GM23338 (cell line): ENCODE measurements at regions not wholly inside any gene's neighbourhood (a gene's known extent, or its start where the extent isn't known, plus 50 kb on each side); places are given as distances from the start of the nearest gene placed in this dataset.

Experiments
- ATAC-seq: fragments of 200-7000 bp; cut with Tn5 transposase; 3 replicates; pipeline ENCODE4 v1.9.1; 2020
- DNase-seq: peaks from one replicate; pipeline ENCODE4 v3.0.0-alpha.2; 2015; ENCODE audit warnings: low spot score
- H2AFZ ChIP-seq: fragments of 200-600 bp; sonication (generic); 2 replicates; pipeline ENCODE4 v1.8.0; 2016; ENCODE audit warnings: antibody characterized with exemption, mild to moderate bottlenecking, moderate library complexity
- H3F3A ChIP-seq: fragments of 200-600 bp; sonication (generic); replicated peaks from 2 replicates; pipeline ENCODE4 v1.8.0; 2017; ENCODE audit warnings: antibody characterized with exemption, mixed run types, low read depth
- H3K27ac ChIP-seq: fragments of 200-600 bp; sonication (generic); 2 replicates; pipeline ENCODE4 v1.6.1; 2016; ENCODE audit warnings: low read depth
- H3K27me3 ChIP-seq: fragments of 200-600 bp; sonication (generic); 2 replicates; pipeline ENCODE4 v1.8.0; 2016; ENCODE audit warnings: mild to moderate bottlenecking, mixed run types, moderate library complexity; ENCODE audit not compliant: insufficient read depth
- H3K36me3 ChIP-seq: fragments of 200-600 bp; sonication (generic); 2 replicates; pipeline ENCODE4 v1.8.0; 2016; ENCODE audit warnings: mild to moderate bottlenecking; ENCODE audit not compliant: insufficient read depth
- H3K4me1 ChIP-seq: fragments of 200-600 bp; sonication (generic); 2 replicates; pipeline ENCODE4 v1.8.0; 2016; ENCODE audit warnings: mild to moderate bottlenecking, moderate library complexity; ENCODE audit not compliant: insufficient read depth
- H3K4me2 ChIP-seq: fragments of 200-600 bp; sonication (generic); 2 replicates; pipeline ENCODE4 v1.7.1; 2017; ENCODE audit warnings: mixed run types
- H3K4me3 ChIP-seq: fragments of 200-600 bp; sonication (generic); 2 replicates; pipeline ENCODE4 v1.6.1; 2016; ENCODE audit warnings: mixed run types
- H3K79me2 ChIP-seq: fragments of 200-600 bp; sonication (generic); replicated peaks from 2 replicates; pipeline ENCODE4 v1.8.0; 2017; ENCODE audit warnings: mild to moderate bottlenecking; ENCODE audit not compliant: insufficient read depth
- H3K9me2 ChIP-seq: fragments of 200-600 bp; sonication (generic); 2 replicates; pipeline ENCODE4 v1.8.0; 2017; ENCODE audit not compliant: insufficient read depth
- H4K20me1 ChIP-seq: fragments of 200-600 bp; sonication (generic); replicated peaks from 2 replicates; pipeline ENCODE4 v1.8.0; 2017; ENCODE audit warnings: mild to moderate bottlenecking; ENCODE audit not compliant: insufficient read depth
- H3K27ac Mint-ChIP-seq: 2 replicates; pipeline ENCODE4 v1.8.0; 2020; ENCODE audit warnings: inconsistent platforms, mild to moderate bottlenecking, moderate library complexity, mixed read lengths
- H3K27me3 Mint-ChIP-seq: 3 replicates; pipeline ENCODE4 v1.8.0; 2022; ENCODE audit warnings: low read depth, mild to moderate bottlenecking, moderate library complexity, mixed read lengths, inconsistent platforms; ENCODE audit not compliant: insufficient read depth, poor library complexity
- H3K36me3 Mint-ChIP-seq: 3 replicates; pipeline ENCODE4 v1.8.0; 2021; ENCODE audit warnings: low read depth, mild to moderate bottlenecking, inconsistent platforms, moderate library complexity, mixed read lengths
- H3K4me1 Mint-ChIP-seq: 3 replicates; pipeline ENCODE4 v1.8.0; 2020; ENCODE audit warnings: mild to moderate bottlenecking, inconsistent platforms, mixed read lengths
- H3K4me3 Mint-ChIP-seq: 3 replicates; pipeline ENCODE4 v1.8.0; 2021; ENCODE audit warnings: moderate library complexity, mild to moderate bottlenecking, inconsistent platforms, mixed read lengths
- H3K9me3 Mint-ChIP-seq: 3 replicates; pipeline ENCODE4 v1.8.0; 2020; ENCODE audit warnings: moderate library complexity, mild to moderate bottlenecking, inconsistent platforms, mixed read lengths
- CREB1 ChIP-seq: fragments of 250-450 bp; sonication (Bioruptor Pico); IDR thresholded peaks from 2 replicates; pipeline ENCODE4 v1.5.0; 2020; ENCODE audit warnings: low read depth, mild to moderate bottlenecking, moderate library complexity
- EZH2 ChIP-seq: fragments of 200-600 bp; sonication (generic); IDR thresholded peaks from one replicate; pipeline ENCODE4 v1.8.0; 2017; ENCODE audit warnings: antibody characterized with exemption, mild to moderate bottlenecking, low read depth; ENCODE audit not compliant: unreplicated experiment
- EZH2phosphoT487 ChIP-seq: fragments of 200-600 bp; sonication (generic); IDR thresholded peaks from one replicate; pipeline ENCODE4 v1.8.1; 2018; ENCODE audit warnings: antibody characterized with exemption; ENCODE audit not compliant: unreplicated experiment
- JUNB ChIP-seq: IDR thresholded peaks from one replicate; pipeline ENCODE4 v1.6.1; 2016; ENCODE audit warnings: antibody characterized with exemption; ENCODE audit not compliant: unreplicated experiment
- NANOG ChIP-seq: IDR thresholded peaks from 2 replicates; pipeline ENCODE4 v1.6.1; 2016; ENCODE audit warnings: antibody characterized with exemption, borderline replicate concordance
- POLR2AphosphoS5 ChIP-seq: IDR thresholded peaks from 2 replicates; pipeline ENCODE4 v1.6.1; 2016; ENCODE audit warnings: antibody characterized with exemption, low read depth
- STAT1 ChIP-seq: IDR thresholded peaks from one replicate; pipeline ENCODE4 v1.6.1; 2016; ENCODE audit warnings: antibody characterized with exemption; ENCODE audit not compliant: unreplicated experiment
- ZNF114 ChIP-seq: fragments of 250-450 bp; sonication (Bioruptor Pico); IDR thresholded peaks from 2 replicates; pipeline ENCODE4 v1.5.0; 2020; ENCODE audit warnings: mild to moderate bottlenecking, moderate library complexity
- ZNF331 ChIP-seq: fragments of 250-450 bp; sonication (Bioruptor Pico); IDR thresholded peaks from 2 replicates; pipeline ENCODE4 v1.5.0; 2020; ENCODE audit warnings: low read depth, mild to moderate bottlenecking, moderate library complexity
- TF ChIP-seq, protein P1 (sequence below), 2 experiments: fragments of 200-600 bp in 1 of 2; sonication (generic) in 1 of 2; conservative IDR thresholded peaks; 2 replicates each; pipeline versions ENCODE4 v1.5.1 to v1.6.1; 2016 to 2017; ENCODE audit warnings: antibody characterized with exemption in 2 of 2, low read depth in 2 of 2, mild to moderate bottlenecking in 2 of 2, moderate library complexity in 1 of 2
- TF ChIP-seq, protein P2 (sequence below): IDR thresholded peaks from 2 replicates; pipeline ENCODE4 v1.6.1; 2016; ENCODE audit warnings: antibody characterized with exemption
- TF ChIP-seq, protein P3 (sequence below): IDR thresholded peaks from one replicate; pipeline ENCODE4 v1.6.1; 2018; ENCODE audit warnings: antibody characterized with exemption; ENCODE audit not compliant: unreplicated experiment
- TF ChIP-seq, protein P4 (sequence below): fragments of 250-450 bp; sonication (Bioruptor Pico); IDR thresholded peaks from 2 replicates; pipeline ENCODE4 v1.5.0; 2020; ENCODE audit warnings: mild to moderate bottlenecking, moderate library complexity

DNA sequence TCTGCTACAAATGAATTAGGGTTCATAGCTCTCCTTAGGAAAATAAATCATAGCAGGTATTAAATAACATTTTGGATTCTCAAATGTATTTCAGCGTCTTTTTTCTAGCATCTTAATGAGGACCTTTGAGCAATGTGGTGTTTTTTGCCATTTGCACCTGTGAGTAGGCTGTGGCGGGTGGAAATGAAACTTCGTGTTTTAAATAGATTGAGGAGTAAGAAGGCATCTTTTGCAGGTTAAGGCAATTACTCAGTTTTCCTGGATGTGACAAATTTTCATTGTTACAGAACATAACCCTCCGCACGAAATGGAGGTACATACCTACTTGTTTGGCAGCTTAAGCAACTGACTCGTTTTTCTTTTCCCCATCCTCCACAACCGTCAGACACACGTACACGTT is 708.9 kb upstream of the NRSN1 start:
- H3K4me3 ChIP-seq: no peak overlapping the region
- 0 out of 2 replicates have a peak, but pooled peaks cover 3% of the 10 kb centered on the region for H3K9me2 ChIP-seq
- Mint-ChIP-seq H3K27ac (no peak overlapping the region), H3K4me1 (peaks cover 3% of the 10 kb centered on the region; the same call in 2 of the 3 replicates), H3K4me3 (no peak overlapping the region), H3K9me3 (no peaks in the 10 kb centered on the region; the same call in 2 of the 3 replicates), H3K27me3 (no peaks in the 10 kb centered on the region), H3K36me3 (no peaks in the 10 kb centered on the region; the same call in 2 of the 3 replicates)
- H3K36me3 ChIP-seq: no peaks in the 10 kb centered on the region
- no peak overlapping the region for H2AFZ ChIP-seq
- H3K4me1 ChIP-seq: no peaks in the 10 kb centered on the region
- H3F3A ChIP-seq: no peaks in the 10 kb centered on the region
- TF ChIP-seq POLR2AphosphoS5: no peak
- TF ChIP-seq, protein P1, sequence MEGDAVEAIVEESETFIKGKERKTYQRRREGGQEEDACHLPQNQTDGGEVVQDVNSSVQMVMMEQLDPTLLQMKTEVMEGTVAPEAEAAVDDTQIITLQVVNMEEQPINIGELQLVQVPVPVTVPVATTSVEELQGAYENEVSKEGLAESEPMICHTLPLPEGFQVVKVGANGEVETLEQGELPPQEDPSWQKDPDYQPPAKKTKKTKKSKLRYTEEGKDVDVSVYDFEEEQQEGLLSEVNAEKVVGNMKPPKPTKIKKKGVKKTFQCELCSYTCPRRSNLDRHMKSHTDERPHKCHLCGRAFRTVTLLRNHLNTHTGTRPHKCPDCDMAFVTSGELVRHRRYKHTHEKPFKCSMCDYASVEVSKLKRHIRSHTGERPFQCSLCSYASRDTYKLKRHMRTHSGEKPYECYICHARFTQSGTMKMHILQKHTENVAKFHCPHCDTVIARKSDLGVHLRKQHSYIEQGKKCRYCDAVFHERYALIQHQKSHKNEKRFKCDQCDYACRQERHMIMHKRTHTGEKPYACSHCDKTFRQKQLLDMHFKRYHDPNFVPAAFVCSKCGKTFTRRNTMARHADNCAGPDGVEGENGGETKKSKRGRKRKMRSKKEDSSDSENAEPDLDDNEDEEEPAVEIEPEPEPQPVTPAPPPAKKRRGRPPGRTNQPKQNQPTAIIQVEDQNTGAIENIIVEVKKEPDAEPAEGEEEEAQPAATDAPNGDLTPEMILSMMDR (conservative IDR thresholded peaks at IDR 0.05; ENCODE audit: low read depth in 2 of 2): no peak
- TF ChIP-seq JUNB: no peak
- TF ChIP-seq, protein P2, sequence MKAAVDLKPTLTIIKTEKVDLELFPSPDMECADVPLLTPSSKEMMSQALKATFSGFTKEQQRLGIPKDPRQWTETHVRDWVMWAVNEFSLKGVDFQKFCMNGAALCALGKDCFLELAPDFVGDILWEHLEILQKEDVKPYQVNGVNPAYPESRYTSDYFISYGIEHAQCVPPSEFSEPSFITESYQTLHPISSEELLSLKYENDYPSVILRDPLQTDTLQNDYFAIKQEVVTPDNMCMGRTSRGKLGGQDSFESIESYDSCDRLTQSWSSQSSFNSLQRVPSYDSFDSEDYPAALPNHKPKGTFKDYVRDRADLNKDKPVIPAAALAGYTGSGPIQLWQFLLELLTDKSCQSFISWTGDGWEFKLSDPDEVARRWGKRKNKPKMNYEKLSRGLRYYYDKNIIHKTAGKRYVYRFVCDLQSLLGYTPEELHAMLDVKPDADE: no peak
- TF ChIP-seq CREB1 (CRISPR knock-in tag): no peak
- TF ChIP-seq NANOG: no peak
- TF ChIP-seq STAT1: no peak
- TF ChIP-seq ZNF331 (CRISPR knock-in tag): no peak
- no peak for TF ChIP-seq EZH2
- TF ChIP-seq, protein P3, sequence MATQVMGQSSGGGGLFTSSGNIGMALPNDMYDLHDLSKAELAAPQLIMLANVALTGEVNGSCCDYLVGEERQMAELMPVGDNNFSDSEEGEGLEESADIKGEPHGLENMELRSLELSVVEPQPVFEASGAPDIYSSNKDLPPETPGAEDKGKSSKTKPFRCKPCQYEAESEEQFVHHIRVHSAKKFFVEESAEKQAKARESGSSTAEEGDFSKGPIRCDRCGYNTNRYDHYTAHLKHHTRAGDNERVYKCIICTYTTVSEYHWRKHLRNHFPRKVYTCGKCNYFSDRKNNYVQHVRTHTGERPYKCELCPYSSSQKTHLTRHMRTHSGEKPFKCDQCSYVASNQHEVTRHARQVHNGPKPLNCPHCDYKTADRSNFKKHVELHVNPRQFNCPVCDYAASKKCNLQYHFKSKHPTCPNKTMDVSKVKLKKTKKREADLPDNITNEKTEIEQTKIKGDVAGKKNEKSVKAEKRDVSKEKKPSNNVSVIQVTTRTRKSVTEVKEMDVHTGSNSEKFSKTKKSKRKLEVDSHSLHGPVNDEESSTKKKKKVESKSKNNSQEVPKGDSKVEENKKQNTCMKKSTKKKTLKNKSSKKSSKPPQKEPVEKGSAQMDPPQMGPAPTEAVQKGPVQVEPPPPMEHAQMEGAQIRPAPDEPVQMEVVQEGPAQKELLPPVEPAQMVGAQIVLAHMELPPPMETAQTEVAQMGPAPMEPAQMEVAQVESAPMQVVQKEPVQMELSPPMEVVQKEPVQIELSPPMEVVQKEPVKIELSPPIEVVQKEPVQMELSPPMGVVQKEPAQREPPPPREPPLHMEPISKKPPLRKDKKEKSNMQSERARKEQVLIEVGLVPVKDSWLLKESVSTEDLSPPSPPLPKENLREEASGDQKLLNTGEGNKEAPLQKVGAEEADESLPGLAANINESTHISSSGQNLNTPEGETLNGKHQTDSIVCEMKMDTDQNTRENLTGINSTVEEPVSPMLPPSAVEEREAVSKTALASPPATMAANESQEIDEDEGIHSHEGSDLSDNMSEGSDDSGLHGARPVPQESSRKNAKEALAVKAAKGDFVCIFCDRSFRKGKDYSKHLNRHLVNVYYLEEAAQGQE: no peak
- TF ChIP-seq ZNF114 (CRISPR knock-in tag): no peak
- no peak for TF ChIP-seq EZH2phosphoT487
- TF ChIP-seq, protein P4, sequence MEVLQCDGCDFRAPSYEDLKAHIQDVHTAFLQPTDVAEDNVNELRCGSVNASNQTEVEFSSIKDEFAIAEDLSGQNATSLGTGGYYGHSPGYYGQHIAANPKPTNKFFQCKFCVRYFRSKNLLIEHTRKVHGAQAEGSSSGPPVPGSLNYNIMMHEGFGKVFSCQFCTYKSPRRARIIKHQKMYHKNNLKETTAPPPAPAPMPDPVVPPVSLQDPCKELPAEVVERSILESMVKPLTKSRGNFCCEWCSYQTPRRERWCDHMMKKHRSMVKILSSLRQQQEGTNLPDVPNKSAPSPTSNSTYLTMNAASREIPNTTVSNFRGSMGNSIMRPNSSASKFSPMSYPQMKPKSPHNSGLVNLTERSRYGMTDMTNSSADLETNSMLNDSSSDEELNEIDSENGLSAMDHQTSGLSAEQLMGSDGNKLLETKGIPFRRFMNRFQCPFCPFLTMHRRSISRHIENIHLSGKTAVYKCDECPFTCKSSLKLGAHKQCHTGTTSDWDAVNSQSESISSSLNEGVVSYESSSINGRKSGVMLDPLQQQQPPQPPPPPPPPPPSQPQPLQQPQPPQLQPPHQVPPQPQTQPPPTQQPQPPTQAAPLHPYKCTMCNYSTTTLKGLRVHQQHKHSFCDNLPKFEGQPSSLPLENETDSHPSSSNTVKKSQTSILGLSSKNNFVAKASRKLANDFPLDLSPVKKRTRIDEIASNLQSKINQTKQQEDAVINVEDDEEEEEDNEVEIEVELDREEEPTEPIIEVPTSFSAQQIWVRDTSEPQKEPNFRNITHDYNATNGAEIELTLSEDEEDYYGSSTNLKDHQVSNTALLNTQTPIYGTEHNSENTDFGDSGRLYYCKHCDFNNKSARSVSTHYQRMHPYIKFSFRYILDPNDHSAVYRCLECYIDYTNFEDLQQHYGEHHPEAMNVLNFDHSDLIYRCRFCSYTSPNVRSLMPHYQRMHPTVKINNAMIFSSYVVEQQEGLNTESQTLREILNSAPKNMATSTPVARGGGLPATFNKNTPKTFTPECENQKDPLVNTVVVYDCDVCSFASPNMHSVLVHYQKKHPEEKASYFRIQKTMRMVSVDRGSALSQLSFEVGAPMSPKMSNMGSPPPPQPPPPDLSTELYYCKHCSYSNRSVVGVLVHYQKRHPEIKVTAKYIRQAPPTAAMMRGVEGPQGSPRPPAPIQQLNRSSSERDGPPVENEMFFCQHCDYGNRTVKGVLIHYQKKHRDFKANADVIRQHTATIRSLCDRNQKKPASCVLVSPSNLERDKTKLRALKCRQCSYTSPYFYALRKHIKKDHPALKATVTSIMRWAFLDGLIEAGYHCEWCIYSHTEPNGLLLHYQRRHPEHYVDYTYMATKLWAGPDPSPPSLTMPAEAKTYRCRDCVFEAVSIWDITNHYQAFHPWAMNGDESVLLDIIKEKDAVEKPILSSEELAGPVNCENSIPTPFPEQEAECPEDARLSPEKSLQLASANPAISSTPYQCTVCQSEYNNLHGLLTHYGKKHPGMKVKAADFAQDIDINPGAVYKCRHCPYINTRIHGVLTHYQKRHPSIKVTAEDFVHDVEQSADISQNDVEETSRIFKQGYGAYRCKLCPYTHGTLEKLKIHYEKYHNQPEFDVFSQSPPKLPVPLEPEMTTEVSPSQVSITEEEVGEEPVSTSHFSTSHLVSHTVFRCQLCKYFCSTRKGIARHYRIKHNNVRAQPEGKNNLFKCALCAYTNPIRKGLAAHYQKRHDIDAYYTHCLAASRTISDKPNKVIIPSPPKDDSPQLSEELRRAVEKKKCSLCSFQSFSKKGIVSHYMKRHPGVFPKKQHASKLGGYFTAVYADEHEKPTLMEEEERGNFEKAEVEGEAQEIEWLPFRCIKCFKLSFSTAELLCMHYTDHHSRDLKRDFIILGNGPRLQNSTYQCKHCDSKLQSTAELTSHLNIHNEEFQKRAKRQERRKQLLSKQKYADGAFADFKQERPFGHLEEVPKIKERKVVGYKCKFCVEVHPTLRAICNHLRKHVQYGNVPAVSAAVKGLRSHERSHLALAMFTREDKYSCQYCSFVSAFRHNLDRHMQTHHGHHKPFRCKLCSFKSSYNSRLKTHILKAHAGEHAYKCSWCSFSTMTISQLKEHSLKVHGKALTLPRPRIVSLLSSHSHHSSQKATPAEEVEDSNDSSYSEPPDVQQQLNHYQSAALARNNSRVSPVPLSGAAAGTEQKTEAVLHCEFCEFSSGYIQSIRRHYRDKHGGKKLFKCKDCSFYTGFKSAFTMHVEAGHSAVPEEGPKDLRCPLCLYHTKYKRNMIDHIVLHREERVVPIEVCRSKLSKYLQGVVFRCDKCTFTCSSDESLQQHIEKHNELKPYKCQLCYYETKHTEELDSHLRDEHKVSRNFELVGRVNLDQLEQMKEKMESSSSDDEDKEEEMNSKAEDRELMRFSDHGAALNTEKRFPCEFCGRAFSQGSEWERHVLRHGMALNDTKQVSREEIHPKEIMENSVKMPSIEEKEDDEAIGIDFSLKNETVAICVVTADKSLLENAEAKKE (CRISPR knock-in tag): no peak
- no peaks in the 10 kb centered on the region for H3K79me2 ChIP-seq
- no peaks in the 10 kb centered on the region for H3K27me3 ChIP-seq
- no peaks in the 10 kb centered on the region for H4K20me1 ChIP-seq
- ATAC-seq (no peak), DNase-seq (no peak)
- H3K27ac ChIP-seq: no peak overlapping the region
- H3K4me2 ChIP-seq: no peak overlapping the region
